HG03432 (cell line): ENCODE measurements at regions not wholly inside any gene's neighbourhood (a gene's known extent, or its start where the extent isn't known, plus 50 kb on each side); places are given as distances from the start of the nearest gene placed in this dataset.

ENCODE experiments used
- ATAC-seq: cut with Tn5 transposase; IDR thresholded peaks from one replicate; pipeline ENCODE4 v1.9.1; 2021; ENCODE audit warnings: mild to moderate bottlenecking, moderate library complexity; ENCODE audit not compliant: unreplicated experiment

- ATAC-seq = no peak
Observed at GRCh38 chr1:30283199-30283962, 440.0 kb downstream of the MATN1 start.

GRCh38 chr1:30280572-30280971 lies 442.8 kb downstream of the MATN1 start:
- ATAC-seq = no peak

- no peak for ATAC-seq
Observed at GRCh38 chr1:30277911-30278310, 445.5 kb downstream of the MATN1 start.

- no peak for ATAC-seq
Observed at GRCh38 chr1:30277415-30277814, 446.0 kb downstream of the MATN1 start.

- no peak for ATAC-seq
Observed at GRCh38 chr1:30275926-30276764, 447.2 kb downstream of the MATN1 start.

- no peak for ATAC-seq
Observed at GRCh38 chr1:30274976-30275621, 448.3 kb downstream of the MATN1 start.

- ATAC-seq = no peak
Observed at GRCh38 chr1:30274173-30274970, 449.0 kb downstream of the MATN1 start.

GRCh38 chr1:30273456-30273855 lies 449.9 kb downstream of the MATN1 start:
- ATAC-seq = no peak

GRCh38 chr1:30273021-30273325 lies 450.4 kb downstream of the MATN1 start:
- no peak for ATAC-seq

- ATAC-seq = no peak
Observed at GRCh38 chr1:30272277-30273020, 450.9 kb downstream of the MATN1 start.

GRCh38 chr1:30271401-30272276 lies 451.7 kb downstream of the MATN1 start:
- no peak for ATAC-seq

- ATAC-seq = no peak
Observed at GRCh38 chr1:30270461-30270860, 452.9 kb downstream of the MATN1 start.

GRCh38 chr1:30268923-30269666 lies 454.3 kb downstream of the MATN1 start:
- ATAC-seq = no peak

GRCh38 chr1:30267856-30268255 lies 455.5 kb downstream of the MATN1 start:
- ATAC-seq = no peak

GRCh38 chr1:30267046-30267445 lies 456.3 kb downstream of the MATN1 start:
- no peak for ATAC-seq

GRCh38 chr1:30265127-30266070 lies 458.0 kb downstream of the MATN1 start:
- no peak for ATAC-seq

GRCh38 chr1:30264672-30265025 lies 458.7 kb downstream of the MATN1 start:
- no peak for ATAC-seq
